MCF 10A (cell line): ENCODE measurements at regions not wholly inside any gene's neighbourhood (a gene's known extent, or its start where the extent isn't known, plus 50 kb on each side); places are given as distances from the start of the nearest gene placed in this dataset.

Experiments used
- BruUV-seq: library from RNA; stranded (reverse); fragments of 400-500 nt; replicated peaks from 2 replicates; lab custom pipeline; 2021; lab: Mats Ljungman, UMichigan
- CTCF ChIA-PET: fragments of 300-600 bp; sonication (Branson Sonifier 250); formaldehyde crosslinking; extraction: SDS; loops from one replicate; lab custom pipeline; 2021; ENCODE audit warnings: antibody characterized with exemption, inconsistent platforms; lab: Yijun Ruan, JAX
- POLR2A ChIA-PET: fragments of 300-600, 350-650 bp; sonication (Branson Sonifier 250); formaldehyde crosslinking; extraction: SDS; loops from one replicate; lab custom pipeline; 2020; ENCODE audit warnings: antibody characterized with exemption, inconsistent platforms; lab: Yijun Ruan, JAX
- DNase-seq: peaks from one replicate; pipeline ENCODE4 v3.0.0-alpha.2; 2018; ENCODE audit not compliant: unreplicated experiment
- H3K27ac Mint-ChIP-seq: one replicate; pipeline ENCODE4 v1.8.0; 2022; ENCODE audit warnings: mild to moderate bottlenecking, low read depth, mixed read lengths; ENCODE audit not compliant: unreplicated experiment
- H3K27me3 Mint-ChIP-seq: one replicate; pipeline ENCODE4 v1.8.0; 2022; ENCODE audit warnings: mixed read lengths; ENCODE audit not compliant: insufficient read depth, unreplicated experiment
- H3K36me3 Mint-ChIP-seq: one replicate; pipeline ENCODE4 v1.8.0; 2022; ENCODE audit warnings: mild to moderate bottlenecking, moderate library complexity, mixed read lengths; ENCODE audit not compliant: insufficient read depth, unreplicated experiment
- H3K4me1 Mint-ChIP-seq: one replicate; pipeline ENCODE4 v1.8.0; 2022; ENCODE audit warnings: mixed read lengths; ENCODE audit not compliant: insufficient read depth, unreplicated experiment
- H3K4me3 Mint-ChIP-seq: one replicate; pipeline ENCODE4 v1.8.0; 2022; ENCODE audit warnings: mild to moderate bottlenecking, moderate library complexity, mixed read lengths; ENCODE audit not compliant: unreplicated experiment
- H3K9me3 Mint-ChIP-seq: one replicate; pipeline ENCODE4 v1.8.0; 2022; ENCODE audit warnings: mixed read lengths; ENCODE audit not compliant: unreplicated experiment
- intact Hi-C: fragments of 100-400 bp; cut with micrococcal nuclease; formaldehyde crosslinking; loops from 2 replicates; pipeline ENCODE4 v1.14.1; 2022
- TF ChIP-seq, protein P1 (sequence below): fragments of 200-600 bp; IDR thresholded peaks from one replicate; pipeline ENCODE4 v1.8.0; 2022; ENCODE audit warnings: antibody characterized with exemption, mild to moderate bottlenecking; ENCODE audit not compliant: unreplicated experiment

DNA sequence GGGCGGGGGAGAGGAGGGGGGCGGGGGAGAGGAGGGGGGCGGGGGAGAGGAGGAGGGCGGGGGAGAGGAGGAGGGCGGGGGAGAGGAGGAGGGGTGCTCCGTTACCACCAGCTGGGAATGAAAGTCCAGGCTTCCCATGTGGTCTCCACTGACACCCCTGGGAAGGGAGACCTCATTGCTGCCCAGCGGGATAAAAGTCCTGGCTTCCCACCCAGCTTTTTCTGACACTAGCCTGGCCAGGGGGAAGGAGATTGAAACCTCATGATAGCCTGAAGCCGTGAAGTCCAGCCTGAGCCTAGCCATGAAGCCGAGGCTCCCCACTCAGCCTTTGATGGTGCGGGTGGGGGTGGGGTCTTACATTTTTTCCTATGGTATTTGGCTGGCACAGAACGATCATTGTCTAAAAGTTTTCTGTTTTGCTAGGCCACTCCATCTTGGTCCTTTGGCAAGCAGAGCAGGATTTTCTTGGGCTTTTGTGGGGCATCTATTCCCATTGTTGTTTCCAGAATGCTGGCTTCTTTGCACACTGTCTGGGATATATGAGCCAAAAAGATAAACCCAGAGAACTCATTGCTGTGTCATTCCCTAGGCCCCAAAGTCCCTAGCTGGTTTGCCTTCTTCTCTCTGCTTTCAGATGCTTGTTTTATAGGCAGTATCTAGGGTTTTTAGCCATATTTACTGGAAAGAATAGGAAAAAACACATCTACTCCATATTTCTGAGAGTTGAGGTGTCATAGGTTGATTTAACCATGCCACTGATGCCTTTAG lies 65.3 kb upstream of the SMOX start:
- H3K27ac Mint-ChIP-seq: no peak overlapping the region
- TF ChIP-seq, protein P1, sequence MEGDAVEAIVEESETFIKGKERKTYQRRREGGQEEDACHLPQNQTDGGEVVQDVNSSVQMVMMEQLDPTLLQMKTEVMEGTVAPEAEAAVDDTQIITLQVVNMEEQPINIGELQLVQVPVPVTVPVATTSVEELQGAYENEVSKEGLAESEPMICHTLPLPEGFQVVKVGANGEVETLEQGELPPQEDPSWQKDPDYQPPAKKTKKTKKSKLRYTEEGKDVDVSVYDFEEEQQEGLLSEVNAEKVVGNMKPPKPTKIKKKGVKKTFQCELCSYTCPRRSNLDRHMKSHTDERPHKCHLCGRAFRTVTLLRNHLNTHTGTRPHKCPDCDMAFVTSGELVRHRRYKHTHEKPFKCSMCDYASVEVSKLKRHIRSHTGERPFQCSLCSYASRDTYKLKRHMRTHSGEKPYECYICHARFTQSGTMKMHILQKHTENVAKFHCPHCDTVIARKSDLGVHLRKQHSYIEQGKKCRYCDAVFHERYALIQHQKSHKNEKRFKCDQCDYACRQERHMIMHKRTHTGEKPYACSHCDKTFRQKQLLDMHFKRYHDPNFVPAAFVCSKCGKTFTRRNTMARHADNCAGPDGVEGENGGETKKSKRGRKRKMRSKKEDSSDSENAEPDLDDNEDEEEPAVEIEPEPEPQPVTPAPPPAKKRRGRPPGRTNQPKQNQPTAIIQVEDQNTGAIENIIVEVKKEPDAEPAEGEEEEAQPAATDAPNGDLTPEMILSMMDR: no peak
- H3K36me3 Mint-ChIP-seq: no peaks in the 10 kb centered on the region
- H3K9me3 Mint-ChIP-seq: peaks cover 13% of the 10 kb centered on the region
- no peaks in the 10 kb centered on the region for H3K27me3 Mint-ChIP-seq
- POLR2A ChIA-PET: interaction anchor here (0.7 to 3.0 kb wide), 2 partner anchors 69 to 209 kb away, joined by 3 to 26 read pairs; partner anchors contain the start of gene RNF24
- DNase-seq: no peak
- H3K4me1 Mint-ChIP-seq: peaks cover 20% of the 10 kb centered on the region
- H3K4me3 Mint-ChIP-seq: no peak overlapping the region
- intact Hi-C loops: no loop called here
- no TSS peak for BruUV-seq
- CTCF ChIA-PET: interaction anchor here (0.6 to 6.8 kb wide), 13 partner anchors 9 to 639 kb away, joined by 3 to 81 read pairs (median 6); partner anchors contain the start of gene RNF24

DNA sequence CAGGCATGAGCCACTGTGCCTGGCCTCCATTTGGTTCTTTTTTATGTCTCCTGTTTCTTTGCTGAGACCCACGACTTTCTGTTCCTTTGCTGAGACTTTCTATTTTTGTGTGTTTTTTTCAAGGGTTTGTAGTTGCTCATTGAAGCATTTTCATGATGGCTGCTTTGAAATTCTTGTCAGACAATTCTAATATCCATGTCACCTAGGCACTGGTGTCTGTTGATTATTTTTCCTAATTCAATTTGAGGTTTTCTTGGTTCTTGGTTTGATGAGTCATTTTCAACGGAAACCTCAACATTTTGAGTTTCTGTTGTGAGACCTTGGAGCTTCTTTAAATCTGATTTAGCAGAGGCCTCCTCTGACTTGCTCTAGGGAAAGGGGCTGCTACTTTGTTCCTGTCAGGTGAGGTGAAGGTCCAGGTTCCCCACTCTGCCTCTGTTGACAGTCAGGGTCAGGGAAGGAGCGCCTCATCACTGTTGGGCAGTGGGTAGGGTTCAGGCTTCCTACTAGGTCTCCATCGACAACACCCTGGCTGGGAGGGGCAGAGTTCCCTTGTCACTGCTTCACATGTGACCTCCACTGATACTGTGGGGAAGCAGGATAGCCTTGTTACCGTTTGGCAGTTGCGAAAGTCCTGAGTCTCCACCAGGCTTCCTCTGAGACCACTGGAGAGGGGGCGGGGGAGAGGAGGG lies 66.1 kb upstream of the SMOX start:
- H3K4me1 Mint-ChIP-seq: peaks cover 22% of the 10 kb centered on the region
- BruUV-seq: no TSS peak
- POLR2A ChIA-PET: interaction anchor here (0.7 kb wide), 2 partner anchors 39 to 209 kb away, joined by 3 read pairs; no protein-coding TSS in a partner anchor

DNA sequence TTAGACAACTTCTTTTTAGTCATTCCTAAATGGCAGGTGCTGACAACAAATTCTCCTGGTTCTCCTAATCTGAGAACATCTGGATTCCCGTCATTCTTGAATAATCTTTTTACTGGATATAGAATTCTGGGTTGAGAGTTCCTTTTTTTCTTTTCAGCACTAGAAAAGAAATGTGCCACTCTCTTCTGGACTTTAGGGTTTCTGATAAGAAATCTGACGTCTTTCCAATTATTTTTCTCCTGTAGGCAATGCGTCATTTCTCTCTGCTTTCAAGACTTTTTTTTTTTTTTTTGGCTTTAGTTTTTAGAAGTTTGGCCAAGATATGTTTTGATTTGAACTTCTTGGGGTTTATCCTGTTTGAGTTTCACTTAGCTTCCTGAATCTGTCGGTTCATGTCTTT lies 66.1 kb upstream of the RNF24 start:
- Mint-ChIP-seq H3K27ac (peak overlapping the region; percentile 42), H3K4me3 (no peak overlapping the region), H3K4me1 (peaks cover 28% of the 10 kb centered on the region), H3K9me3 (peaks cover 13% of the 10 kb centered on the region), H3K36me3 (no peaks in the 10 kb centered on the region), H3K27me3 (no peaks in the 10 kb centered on the region)
- DNase-seq: no peak
- BruUV-seq: no TSS peak
- CTCF ChIA-PET: interaction anchor here (1.8 to 2.9 kb wide), 2 partner anchors 9 to 11 kb away, joined by 4 to 11 read pairs; no protein-coding TSS in a partner anchor
- POLR2A ChIA-PET: interaction anchor here (0.6 to 0.7 kb wide), 3 partner anchors 14 to 112 kb away, joined by 3 read pairs; no protein-coding TSS in a partner anchor
- intact Hi-C loops: no loop called here
- TF ChIP-seq, protein P1: no peak

More for the DNA sequence above, 66.1 kb upstream of the SMOX start:
- DNase-seq: no peak
- Mint-ChIP-seq H3K4me3 (no peak overlapping the region), H3K36me3 (no peaks in the 10 kb centered on the region), H3K27ac (no peak overlapping the region), H3K9me3 (peaks cover 13% of the 10 kb centered on the region), H3K27me3 (no peaks in the 10 kb centered on the region)
- TF ChIP-seq, protein P1: no peak
- CTCF ChIA-PET: interaction anchor here (0.6 to 6.8 kb wide), 8 partner anchors 10 to 640 kb away, joined by 3 to 81 read pairs (median 6); partner anchors contain the start of gene RNF24
- intact Hi-C loops: no loop called here
